Adrenal gland (tissue), 9 donors: ENCODE measurements at regions not wholly inside any gene's neighbourhood (a gene's known extent, or its start where the extent isn't known, plus 50 kb on each side); places are given as distances from the start of the nearest gene placed in this dataset.

Experiments
- DNase-seq, 7 donors: peaks; one replicate each; pipeline ENCODE4 v3.0.0-alpha.2; 2019 to 2020
- H3K27ac ChIP-seq, 5 donors: fragments of 200-600 bp; sonication (generic) in 4 of 5; 1 replicate in 3 of 5; 2 replicates in 2 of 5; pipeline versions ENCODE4 v1.5.1 to v1.8.0; 2016 to 2020; ENCODE audit warnings: mild to moderate bottlenecking in 1 of 5
- H3K27me3 ChIP-seq: fragments of 200-600 bp; 2 replicates; pipeline ENCODE4 v1.8.0; 2021
- H3K36me3 ChIP-seq, 2 donors: fragments of 200-600 bp; replicated peaks in 1 of 2; 1 replicate in 1 of 2; 2 replicates in 1 of 2; pipeline versions ENCODE4 v1.5.1 to v1.8.0; 2018 to 2022
- H3K4me1 ChIP-seq, 2 donors: fragments of 200-600 bp; replicated peaks in 1 of 2; 1 replicate in 1 of 2; 2 replicates in 1 of 2; pipeline versions ENCODE4 v1.5.1 to v1.8.0; 2018 to 2021
- H3K4me3 ChIP-seq, 4 donors: fragments of 200-600 bp; sonication (generic) in 3 of 4; one replicate each; pipeline ENCODE4 v1.5.1; 2016 to 2018
- H3K9me3 ChIP-seq, 3 donors: fragments of 200-600 bp; sonication (generic) in 1 of 3; replicated peaks in 1 of 3; 1 replicate in 2 of 3; 2 replicates in 1 of 3; pipeline versions ENCODE4 v1.5.1 to v1.8.0; 2016 to 2021
- POLR2A ChIP-seq, 2 donors: fragments of 450-650 bp; IDR thresholded peaks; one replicate each; pipeline ENCODE4 v1.6.1; 2017; ENCODE audit warnings: antibody characterized with exemption in 2 of 2, mild to moderate bottlenecking in 2 of 2, moderate library complexity in 1 of 2
- WGBS, 4 donors: extraction: QIAGEN DNeasy Blood & Tissue Kit in 2 of 4; methylation state at CpG; one replicate each; pipeline versions ENCODE4 v1.1.5 to v1.1.7; 2013 to 2017; 5-methylcytosine and 5-hydroxymethylcytosine counted together
- intact Hi-C, 2 donors: fragments of 100-400 bp; cut with DNase I; formaldehyde crosslinking; loops; one replicate each; pipeline versions ENCODE4 v1.14.1 to v1.15.0; 2022 to 2023
- TF ChIP-seq, protein P1 (sequence below), 6 experiments: fragments of 450-650 bp in 4 of 6; fragments of 200-600 bp in 2 of 6; sonication (generic) in 1 of 6; IDR thresholded peaks; 1 replicate in 5 of 6; 2 replicates in 1 of 6; pipeline versions ENCODE4 v1.5.1 to v1.8.0; 2016 to 2021; ENCODE audit warnings: antibody characterized with exemption in 6 of 6, mild to moderate bottlenecking in 2 of 6, moderate library complexity in 1 of 6
- donor health status: healthy with polysubstance abuse.
- donor health status: Bipolar disorder and iron deficiency.
- donor health status: DM: yes; HTN: yes; CAD: no.
- donor health status: DM: no; HTN: no; CAD: no.
- donor health status: DM: no; HTN: no; CAD: no.

DNA sequence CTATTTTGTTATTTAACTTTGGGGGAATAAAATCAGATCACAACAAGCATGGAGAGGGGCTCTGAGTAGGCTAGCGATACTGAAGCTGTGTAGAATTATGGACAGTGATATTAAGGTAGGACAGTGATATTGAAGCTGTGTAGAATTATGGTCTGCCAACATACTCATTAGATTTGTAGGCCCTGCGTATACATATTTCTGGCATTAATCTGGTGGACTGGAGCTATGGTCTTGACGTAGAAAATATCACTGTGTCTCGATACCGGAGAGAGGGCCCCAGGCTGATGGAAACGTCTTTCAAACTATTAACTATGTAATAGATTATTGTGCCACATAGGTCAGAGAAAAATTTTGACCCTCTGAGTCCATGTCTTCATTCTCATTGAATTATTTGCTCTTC lies 511.4 kb downstream of the ADCYAP1 start:
- no peaks in the 10 kb centered on the region for H3K27me3 ChIP-seq
- intact Hi-C loops: no loop called here
- no peaks in the 10 kb centered on the region for H3K9me3 ChIP-seq
- TF ChIP-seq, protein P1, sequence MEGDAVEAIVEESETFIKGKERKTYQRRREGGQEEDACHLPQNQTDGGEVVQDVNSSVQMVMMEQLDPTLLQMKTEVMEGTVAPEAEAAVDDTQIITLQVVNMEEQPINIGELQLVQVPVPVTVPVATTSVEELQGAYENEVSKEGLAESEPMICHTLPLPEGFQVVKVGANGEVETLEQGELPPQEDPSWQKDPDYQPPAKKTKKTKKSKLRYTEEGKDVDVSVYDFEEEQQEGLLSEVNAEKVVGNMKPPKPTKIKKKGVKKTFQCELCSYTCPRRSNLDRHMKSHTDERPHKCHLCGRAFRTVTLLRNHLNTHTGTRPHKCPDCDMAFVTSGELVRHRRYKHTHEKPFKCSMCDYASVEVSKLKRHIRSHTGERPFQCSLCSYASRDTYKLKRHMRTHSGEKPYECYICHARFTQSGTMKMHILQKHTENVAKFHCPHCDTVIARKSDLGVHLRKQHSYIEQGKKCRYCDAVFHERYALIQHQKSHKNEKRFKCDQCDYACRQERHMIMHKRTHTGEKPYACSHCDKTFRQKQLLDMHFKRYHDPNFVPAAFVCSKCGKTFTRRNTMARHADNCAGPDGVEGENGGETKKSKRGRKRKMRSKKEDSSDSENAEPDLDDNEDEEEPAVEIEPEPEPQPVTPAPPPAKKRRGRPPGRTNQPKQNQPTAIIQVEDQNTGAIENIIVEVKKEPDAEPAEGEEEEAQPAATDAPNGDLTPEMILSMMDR (IDR thresholded peaks at IDR 0.05): no peak
- TF ChIP-seq POLR2A (IDR thresholded peaks at IDR 0.05): no peak
- H3K27ac ChIP-seq: no peak overlapping the region
- no peaks in the 10 kb centered on the region for H3K4me1 ChIP-seq
- 70 to 88% (median 79%) methylated on average over 6 of the region's 6 CpGs for WGBS, 4 donors
- no peak for DNase-seq
- no peak overlapping the region for H3K4me3 ChIP-seq
- H3K36me3 ChIP-seq: no peaks in the 10 kb centered on the region

DNA sequence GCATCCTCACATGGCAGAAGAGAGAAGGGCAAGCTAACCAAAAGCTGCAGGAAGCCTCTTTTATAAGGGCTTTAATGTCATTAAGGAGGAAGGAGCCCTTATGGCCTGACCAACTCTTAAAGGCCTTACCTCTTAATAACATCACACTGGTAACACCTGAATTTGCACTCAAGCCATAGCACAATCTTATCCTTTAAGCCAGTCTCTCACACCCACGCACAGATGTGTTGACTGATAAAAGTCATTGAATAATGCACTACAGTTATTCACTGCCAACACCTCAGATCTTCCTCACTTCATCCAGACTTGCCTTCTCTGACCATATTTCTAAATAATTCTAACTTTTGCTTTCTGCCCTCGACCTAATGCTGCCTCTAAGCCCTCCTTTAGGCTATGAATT lies 516.8 kb downstream of the ADCYAP1 start:
- Histone ChIP-seq H3K4me1 (no peaks in the 10 kb centered on the region), H3K36me3 (no peaks in the 10 kb centered on the region), H3K4me3 (no peak overlapping the region), H3K27ac (no peak overlapping the region), H3K9me3 (no peaks in the 10 kb centered on the region), H3K27me3 (no peaks in the 10 kb centered on the region)
- DNase-seq: no peak
- intact Hi-C loops: no loop called here
- TF ChIP-seq, protein P1 (IDR thresholded peaks at IDR 0.05): no peak
- no peak for TF ChIP-seq POLR2A (IDR thresholded peaks at IDR 0.05)
- 50 to 68% (median 62%) methylated on average over 2 of the region's 2 CpGs for WGBS, 4 donors

DNA sequence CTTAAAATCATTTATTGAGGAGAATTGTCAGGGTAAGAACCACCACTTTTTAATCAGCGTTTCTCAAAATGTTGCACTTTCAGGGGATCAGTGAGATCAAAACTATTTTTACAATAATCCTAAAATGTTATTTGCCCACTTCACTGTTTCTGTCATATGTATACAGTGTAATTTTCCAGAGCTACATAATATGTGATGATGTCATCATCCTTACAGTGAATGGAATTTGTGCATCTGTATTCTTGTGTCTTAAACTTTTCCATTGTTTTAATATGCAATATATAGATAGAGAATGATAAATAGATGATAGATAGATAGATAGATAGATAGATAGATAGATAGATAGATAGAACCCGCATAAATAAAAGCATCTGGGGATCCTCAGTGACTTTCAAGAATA lies 518.0 kb downstream of the ADCYAP1 start:
- H3K9me3 ChIP-seq: no peaks in the 10 kb centered on the region
- WGBS, 4 donors: 70 to 80% (median 78%) methylated on average over 2 of the region's 2 CpGs
- H3K4me1 ChIP-seq: no peaks in the 10 kb centered on the region
- intact Hi-C loops: no loop called here
- H3K4me3 ChIP-seq: no peak overlapping the region
- H3K36me3 ChIP-seq: no peaks in the 10 kb centered on the region
- TF ChIP-seq, protein P1 (IDR thresholded peaks at IDR 0.05): no peak
- H3K27ac ChIP-seq: no peak overlapping the region
- DNase-seq: no peak
- H3K27me3 ChIP-seq: no peaks in the 10 kb centered on the region

DNA sequence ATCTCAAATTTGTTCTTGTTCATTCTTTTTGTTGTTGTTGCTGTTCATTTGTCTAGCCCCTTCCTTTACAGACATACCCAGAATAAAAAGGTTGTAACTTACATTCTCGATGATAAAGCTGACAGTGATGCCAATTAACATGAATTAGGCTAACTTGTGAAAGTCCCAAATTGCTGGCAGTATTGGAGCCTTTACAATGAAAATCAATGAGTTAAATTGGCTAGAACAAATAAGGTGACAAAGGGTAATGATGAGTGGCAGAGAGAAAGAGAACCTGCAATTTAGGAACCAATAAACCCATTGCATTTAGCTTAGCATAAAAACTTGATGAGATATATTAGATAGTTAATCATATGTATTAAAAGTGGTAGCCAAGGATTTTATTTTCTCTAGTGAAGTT lies 521.0 kb downstream of the ADCYAP1 start:
- 42 to 64% (median 55%) methylated on average over 1 of the region's 1 CpG for WGBS, 4 donors
- no peaks in the 10 kb centered on the region for H3K4me1 ChIP-seq
- H3K4me3 ChIP-seq: no peak overlapping the region
- intact Hi-C loops: no loop called here
- DNase-seq: no peak
- H3K27me3 ChIP-seq: no peaks in the 10 kb centered on the region
- H3K36me3 ChIP-seq: no peaks in the 10 kb centered on the region
- H3K9me3 ChIP-seq: no peaks in the 10 kb centered on the region
- TF ChIP-seq POLR2A (IDR thresholded peaks at IDR 0.05): no peak
- TF ChIP-seq, protein P1 (IDR thresholded peaks at IDR 0.05): no peak
- no peak overlapping the region for H3K27ac ChIP-seq
